Body of pancreas (tissue), 4 donors: ENCODE measurements at regions not wholly inside any gene's neighbourhood (a gene's known extent, or its start where the extent isn't known, plus 50 kb on each side); places are given as distances from the start of the nearest gene placed in this dataset.

Experiments
- ATAC-seq: fragments of 150-250 bp; one replicate; pipeline ENCODE4 v1.9.1; 2016
- DNase-seq, 4 donors: peaks; one replicate each; pipeline ENCODE4 v3.0.0-alpha.2; 2019
- H3K27ac ChIP-seq, 4 donors: fragments of 200-600 bp; sonication (generic); 1 replicate in 3 of 4; 2 replicates in 1 of 4; pipeline versions ENCODE4 v1.5.1 to v1.6.1; 2016 to 2019; ENCODE audit warnings: mild to moderate bottlenecking in 1 of 4, mixed read lengths in 1 of 4, moderate library complexity in 1 of 4
- H3K27me3 ChIP-seq, 2 donors: fragments of 200-600 bp; sonication (generic); one replicate each; pipeline ENCODE4 v1.6.0; 2016; ENCODE audit warnings: mild to moderate bottlenecking in 1 of 2
- H3K36me3 ChIP-seq, 2 donors: fragments of 200-600 bp; sonication (generic); replicated peaks in 1 of 2; 2 replicates each; pipeline ENCODE4 v1.5.1; 2016; ENCODE audit warnings: low read depth in 2 of 2; ENCODE audit not compliant: insufficient read depth in 1 of 2
- H3K4me1 ChIP-seq: fragments of 200-600 bp; sonication (generic); one replicate; pipeline ENCODE4 v1.6.0; 2016
- H3K4me3 ChIP-seq, 2 donors: fragments of 200-600 bp; sonication (generic); 1 replicate in 1 of 2; 2 replicates in 1 of 2; pipeline ENCODE4 v1.5.1; 2016 to 2019
- H3K9me3 ChIP-seq, 3 donors: fragments of 200-600 bp; sonication (generic); 1 replicate in 2 of 3; 2 replicates in 1 of 3; pipeline ENCODE4 v1.5.1; 2016
- POLR2A ChIP-seq, 3 donors: fragments of 450-650 bp; IDR thresholded peaks; one replicate each; pipeline ENCODE4 v1.6.1; 2016; ENCODE audit warnings: antibody characterized with exemption in 3 of 3, mild to moderate bottlenecking in 2 of 3
- WGBS, 2 donors: methylation state at CpG; one replicate each; pipeline ENCODE4 v1.1.5; 2017; 5-methylcytosine and 5-hydroxymethylcytosine counted together
- intact Hi-C: fragments of 100-400 bp; cut with DNase I; formaldehyde crosslinking; loops from one replicate; pipeline ENCODE4 v1.15.1; 2023
- TF ChIP-seq, protein P1 (sequence below), 7 experiments: fragments of 450-650 bp in 4 of 7; fragments of 200-600 bp in 3 of 7; sonication (generic) in 3 of 7; IDR thresholded peaks; one replicate each; pipeline ENCODE4 v1.5.1; 2016 to 2019; ENCODE audit warnings: antibody characterized with exemption in 7 of 7

DNA sequence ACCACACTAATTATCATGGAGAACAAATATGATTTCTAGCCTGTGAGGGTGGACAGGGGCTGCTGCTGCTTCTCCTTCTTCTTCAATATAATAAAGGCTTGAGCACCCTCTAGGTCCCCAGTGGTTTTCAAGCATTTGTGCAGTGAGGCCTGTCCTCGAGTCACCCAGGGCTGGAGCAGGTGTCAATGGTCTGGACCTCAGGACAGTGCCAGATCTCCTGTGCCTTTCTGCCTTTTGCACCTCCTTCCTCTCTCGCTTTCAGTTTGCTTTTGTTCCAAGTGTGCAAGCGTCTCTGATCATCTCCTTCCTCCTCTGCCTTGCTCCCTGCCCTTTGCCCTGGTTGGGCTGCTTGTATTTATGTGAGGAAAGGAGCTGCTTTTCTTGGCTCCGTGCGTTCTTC lies 152.2 kb upstream of the SYNDIG1 start:
- no peak overlapping the region for H3K4me3 ChIP-seq
- no peaks in the 10 kb centered on the region for H3K36me3 ChIP-seq
- TF ChIP-seq, protein P1, sequence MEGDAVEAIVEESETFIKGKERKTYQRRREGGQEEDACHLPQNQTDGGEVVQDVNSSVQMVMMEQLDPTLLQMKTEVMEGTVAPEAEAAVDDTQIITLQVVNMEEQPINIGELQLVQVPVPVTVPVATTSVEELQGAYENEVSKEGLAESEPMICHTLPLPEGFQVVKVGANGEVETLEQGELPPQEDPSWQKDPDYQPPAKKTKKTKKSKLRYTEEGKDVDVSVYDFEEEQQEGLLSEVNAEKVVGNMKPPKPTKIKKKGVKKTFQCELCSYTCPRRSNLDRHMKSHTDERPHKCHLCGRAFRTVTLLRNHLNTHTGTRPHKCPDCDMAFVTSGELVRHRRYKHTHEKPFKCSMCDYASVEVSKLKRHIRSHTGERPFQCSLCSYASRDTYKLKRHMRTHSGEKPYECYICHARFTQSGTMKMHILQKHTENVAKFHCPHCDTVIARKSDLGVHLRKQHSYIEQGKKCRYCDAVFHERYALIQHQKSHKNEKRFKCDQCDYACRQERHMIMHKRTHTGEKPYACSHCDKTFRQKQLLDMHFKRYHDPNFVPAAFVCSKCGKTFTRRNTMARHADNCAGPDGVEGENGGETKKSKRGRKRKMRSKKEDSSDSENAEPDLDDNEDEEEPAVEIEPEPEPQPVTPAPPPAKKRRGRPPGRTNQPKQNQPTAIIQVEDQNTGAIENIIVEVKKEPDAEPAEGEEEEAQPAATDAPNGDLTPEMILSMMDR (IDR thresholded peaks at IDR 0.05) = no peak
- intact Hi-C loops = loop anchor here (10.0 kb wide), 1 partner anchor 518 kb away; no protein-coding TSS in a partner anchor
- H3K27me3 ChIP-seq = no peaks in the 10 kb centered on the region
- no peaks in the 10 kb centered on the region for H3K9me3 ChIP-seq
- H3K4me1 ChIP-seq = no peaks in the 10 kb centered on the region
- ATAC-seq = no peak
- DNase-seq = no peak
- 62 to 64% methylated on average over 5 of the region's 5 CpGs for WGBS, 2 donors
- no peak overlapping the region for H3K27ac ChIP-seq

DNA sequence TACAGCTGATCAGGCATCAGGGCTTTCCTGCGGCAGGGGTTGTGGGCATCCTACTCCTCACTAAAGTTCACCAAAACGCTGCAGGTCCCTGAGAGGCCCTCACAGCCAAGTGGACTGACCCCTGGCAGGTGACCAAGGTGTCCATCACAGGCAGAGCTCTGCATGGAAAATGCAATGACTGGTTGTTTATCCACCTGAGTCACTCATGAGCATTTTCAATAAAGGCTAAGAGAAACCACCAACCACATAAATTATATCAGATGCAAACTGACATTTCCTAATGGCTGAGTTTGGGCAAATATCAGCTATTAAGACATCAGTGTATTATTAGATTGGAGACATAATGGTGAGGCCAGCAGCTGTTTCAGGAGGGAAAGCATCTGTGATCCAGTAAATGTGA lies 152.7 kb upstream of the SYNDIG1 start:
- WGBS, 2 donors = 45% methylated on average over 2 of the region's 2 CpGs; no CpG with 5 or more reads in 1 of the 2 donors
- no peaks in the 10 kb centered on the region for H3K27me3 ChIP-seq
- DNase-seq (no peak), ATAC-seq (no peak)
- intact Hi-C loops = loop anchor here (10.0 kb wide), 1 partner anchor 518 kb away; no protein-coding TSS in a partner anchor
- no peak overlapping the region for H3K4me3 ChIP-seq
- no peaks in the 10 kb centered on the region for H3K4me1 ChIP-seq
- no peaks in the 10 kb centered on the region for H3K36me3 ChIP-seq
- H3K27ac ChIP-seq = no peak overlapping the region
- H3K9me3 ChIP-seq = no peaks in the 10 kb centered on the region
- TF ChIP-seq, protein P1 (IDR thresholded peaks at IDR 0.05) = no peak
- no peak for TF ChIP-seq POLR2A (IDR thresholded peaks at IDR 0.05)

DNA sequence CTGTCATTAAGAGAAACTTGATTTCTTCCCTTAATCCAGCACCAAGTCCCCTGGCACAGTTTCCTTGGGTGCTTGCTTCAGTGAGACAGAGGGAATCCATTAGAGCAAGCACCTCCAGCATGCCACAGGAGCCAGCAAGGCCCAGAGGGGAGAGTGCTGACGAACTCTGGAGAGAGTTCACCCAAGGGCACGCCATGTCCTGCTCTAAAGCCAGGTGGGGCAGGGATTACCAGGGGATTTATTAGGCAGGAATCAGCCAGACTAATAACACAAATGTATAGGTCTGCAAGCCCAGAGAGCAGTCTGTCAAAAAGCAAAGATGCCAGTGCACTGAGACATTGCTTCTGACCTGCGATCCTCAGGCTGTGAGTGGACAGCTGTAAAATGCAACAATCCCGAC lies 155.4 kb upstream of the SYNDIG1 start:
- intact Hi-C loops = loop anchor here (10.0 kb wide), 1 partner anchor 521 kb away; no protein-coding TSS in a partner anchor
- Histone ChIP-seq H3K4me1 (no peaks in the 10 kb centered on the region), H3K36me3 (no peaks in the 10 kb centered on the region), H3K27me3 (no peaks in the 10 kb centered on the region), H3K27ac (no peak overlapping the region), H3K9me3 (no peaks in the 10 kb centered on the region), H3K4me3 (no peak overlapping the region)
- no peak for TF ChIP-seq POLR2A (IDR thresholded peaks at IDR 0.05)
- TF ChIP-seq, protein P1 (IDR thresholded peaks at IDR 0.05) = no peak
- DNase-seq (no peak), ATAC-seq (no peak)
- WGBS, 2 donors = 58 to 64% methylated on average over 2 to 4 of the region's 4 CpGs

DNA sequence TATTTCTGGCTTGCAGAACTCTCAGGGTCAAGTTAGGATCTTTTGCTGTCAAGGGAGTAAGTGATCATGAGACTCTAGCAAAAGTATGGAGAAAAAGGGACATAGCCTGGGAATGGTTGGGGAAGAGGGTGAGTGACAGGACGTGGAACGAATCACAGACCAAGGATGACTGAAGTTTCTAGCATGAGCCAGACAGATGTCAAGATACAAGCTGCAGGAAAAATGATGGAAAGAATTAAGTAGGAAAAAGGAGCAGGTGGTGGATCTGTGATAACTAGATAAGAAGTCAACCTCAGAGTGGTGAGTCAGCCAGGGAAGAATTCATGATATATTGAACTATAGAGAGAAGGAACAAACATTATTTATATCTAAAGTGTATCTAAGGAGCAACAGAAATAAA lies 159.8 kb upstream of the SYNDIG1 start:
- H3K9me3 ChIP-seq = no peaks in the 10 kb centered on the region
- DNase-seq = no peak
- intact Hi-C loops = no loop called here
- no peak overlapping the region for H3K27ac ChIP-seq
- no peak for TF ChIP-seq POLR2A (IDR thresholded peaks at IDR 0.05)
- TF ChIP-seq, protein P1 (IDR thresholded peaks at IDR 0.05) = no peak
- ATAC-seq = no peak
- H3K27me3 ChIP-seq = no peaks in the 10 kb centered on the region
- 36 to 46% methylated on average over 2 of the region's 2 CpGs for WGBS, 2 donors
- H3K4me1 ChIP-seq = no peaks in the 10 kb centered on the region
- H3K36me3 ChIP-seq = no peaks in the 10 kb centered on the region
- H3K4me3 ChIP-seq = no peak overlapping the region

DNA sequence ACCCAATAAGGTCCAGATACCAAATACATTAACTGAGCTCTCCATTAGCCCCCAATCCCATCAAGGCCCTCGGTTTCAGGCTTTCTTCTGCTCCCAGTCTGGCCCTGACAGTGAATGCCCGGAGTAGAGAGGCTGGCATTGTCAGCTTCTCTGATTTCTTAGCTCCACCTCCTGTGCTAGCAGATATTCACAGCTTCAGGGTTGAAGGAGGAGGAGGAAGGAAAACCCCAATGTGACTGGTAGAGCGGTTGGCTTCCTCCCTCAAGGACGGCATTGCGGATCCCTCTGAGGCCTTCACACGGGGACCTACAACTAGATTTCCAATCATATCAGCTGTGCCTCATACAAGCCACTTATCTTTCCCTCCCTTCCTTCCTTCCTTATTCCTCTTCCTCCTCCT lies 164.1 kb upstream of the SYNDIG1 start:
- Histone ChIP-seq H3K9me3 (no peaks in the 10 kb centered on the region), H3K27ac (no peak overlapping the region), H3K4me3 (no peak overlapping the region), H3K36me3 (no peaks in the 10 kb centered on the region), H3K27me3 (no peaks in the 10 kb centered on the region), H3K4me1 (no peaks in the 10 kb centered on the region)
- no peak for DNase-seq
- TF ChIP-seq, protein P1 (IDR thresholded peaks at IDR 0.05) = no peak
- WGBS, 2 donors = 51 to 58% methylated on average over 6 of the region's 6 CpGs
- no peak for ATAC-seq
- intact Hi-C loops = no loop called here
